ENCODE measurements at regions not wholly inside any gene's neighbourhood (a gene's known extent, or its start where the extent isn't known, plus 50 kb on each side); places are given as distances from the start of the nearest gene placed in this dataset.

GRCh38 chr3:89043406-89043932 is 64.0 kb upstream of the EPHA3 start:
- H3K9me3 ChIP-seq, result no peaks in the 10 kb centered on the region
- H3K36me3 ChIP-seq, result no peaks in the 10 kb centered on the region
- H3K4me1 ChIP-seq (replicated peaks), result no peaks in the 10 kb centered on the region
- H3K4me3 ChIP-seq, result no peak overlapping the region
- WGBS, result 18% methylated on average over 6 of the region's 6 CpGs
- H3K27me3 ChIP-seq (replicated peaks; ENCODE audit: insufficient read depth), result no peaks in the 10 kb centered on the region
- no peak for DNase-seq (ENCODE audit: low spot score)
- TF ChIP-seq POLR2AphosphoS5 (IDR thresholded peaks at IDR 0.05), result no peak
- no peak for TF ChIP-seq POLR2A (IDR thresholded peaks at IDR 0.05)
- no peak for TF ChIP-seq CTCF (IDR thresholded peaks at IDR 0.05)
- no peak overlapping the region for H3K27ac ChIP-seq
- intact Hi-C loops (cut with DNase I), result no loop called here

- Histone ChIP-seq H3K27ac (no peak overlapping the region), H3K9me3 (no peaks in the 10 kb centered on the region), H3K4me1 (replicated peaks) (no peaks in the 10 kb centered on the region), H3K4me3 (no peak overlapping the region), H3K27me3 (replicated peaks; ENCODE audit: insufficient read depth) (no peaks in the 10 kb centered on the region), H3K36me3 (no peaks in the 10 kb centered on the region)
- WGBS, result 92% methylated on average over 1 of the region's 1 CpG
- intact Hi-C loops (cut with DNase I), result no loop called here
- TF ChIP-seq POLR2A (IDR thresholded peaks at IDR 0.05), result no peak
- no peak for TF ChIP-seq CTCF (IDR thresholded peaks at IDR 0.05)
- TF ChIP-seq POLR2AphosphoS5 (IDR thresholded peaks at IDR 0.05), result no peak
- no peak for DNase-seq (ENCODE audit: low spot score)
Observed at GRCh38 chr3:89046661-89047060, 60.8 kb upstream of the EPHA3 start.

- 82% methylated on average over 2 of the region's 2 CpGs for WGBS
Observed at GRCh38 chr3:89049119-89049518, 58.3 kb upstream of the EPHA3 start.

GRCh38 chr3:89052386-89052785 is 55.0 kb upstream of the EPHA3 start:
- TF ChIP-seq POLR2A (IDR thresholded peaks at IDR 0.05), result no peak
- no peak for TF ChIP-seq CTCF (IDR thresholded peaks at IDR 0.05)
- TF ChIP-seq POLR2AphosphoS5 (IDR thresholded peaks at IDR 0.05), result no peak

More at GRCh38 chr3:89049119-89049518, 58.3 kb upstream of the EPHA3 start:
- Histone ChIP-seq H3K4me3 (no peak overlapping the region), H3K27ac (no peak overlapping the region), H3K9me3 (no peaks in the 10 kb centered on the region), H3K27me3 (replicated peaks; ENCODE audit: insufficient read depth) (no peaks in the 10 kb centered on the region), H3K36me3 (no peaks in the 10 kb centered on the region), H3K4me1 (replicated peaks) (no peaks in the 10 kb centered on the region)
- intact Hi-C loops (cut with DNase I), result no loop called here
- DNase-seq (ENCODE audit: low spot score), result no peak
- TF ChIP-seq CTCF (IDR thresholded peaks at IDR 0.05), result no peak
- TF ChIP-seq POLR2A (IDR thresholded peaks at IDR 0.05), result no peak
- no peak for TF ChIP-seq POLR2AphosphoS5 (IDR thresholded peaks at IDR 0.05)

GRCh38 chr3:89057398-89057797 is 50.0 kb upstream of the EPHA3 start:
- Histone ChIP-seq H3K4me3 (no peak overlapping the region), H3K4me1 (replicated peaks) (no peaks in the 10 kb centered on the region), H3K36me3 (no peaks in the 10 kb centered on the region), H3K27me3 (replicated peaks; ENCODE audit: insufficient read depth) (no peaks in the 10 kb centered on the region), H3K9me3 (no peaks in the 10 kb centered on the region), H3K27ac (no peak overlapping the region)
- DNase-seq (ENCODE audit: low spot score), result no peak
- TF ChIP-seq POLR2A (IDR thresholded peaks at IDR 0.05) (no peak), POLR2AphosphoS5 (IDR thresholded peaks at IDR 0.05) (no peak), CTCF (IDR thresholded peaks at IDR 0.05) (no peak)
- intact Hi-C loops (cut with DNase I), result no loop called here
- 88% methylated on average over 4 of the region's 4 CpGs for WGBS

More at GRCh38 chr3:89052386-89052785, 55.0 kb upstream of the EPHA3 start:
- intact Hi-C loops (cut with DNase I), result no loop called here
- H3K4me1 ChIP-seq (replicated peaks), result no peaks in the 10 kb centered on the region
- H3K27me3 ChIP-seq (replicated peaks; ENCODE audit: insufficient read depth), result no peaks in the 10 kb centered on the region
- H3K4me3 ChIP-seq, result no peak overlapping the region
- H3K36me3 ChIP-seq, result no peaks in the 10 kb centered on the region
- H3K27ac ChIP-seq, result no peak overlapping the region
- H3K9me3 ChIP-seq, result no peaks in the 10 kb centered on the region
- WGBS, result 53% methylated on average over 3 of the region's 3 CpGs
- no peak for DNase-seq (ENCODE audit: low spot score)

Measured in prostate gland (tissue), 2 donors.